ENCODE measurements at regions not wholly inside any gene's neighbourhood (a gene's known extent, or its start where the extent isn't known, plus 50 kb on each side); places are given as distances from the start of the nearest gene placed in this dataset.

GRCh38 chr7:67771846-67772605 is 775.4 kb downstream of the TYW1 start:
- TF ChIP-seq, protein P1, sequence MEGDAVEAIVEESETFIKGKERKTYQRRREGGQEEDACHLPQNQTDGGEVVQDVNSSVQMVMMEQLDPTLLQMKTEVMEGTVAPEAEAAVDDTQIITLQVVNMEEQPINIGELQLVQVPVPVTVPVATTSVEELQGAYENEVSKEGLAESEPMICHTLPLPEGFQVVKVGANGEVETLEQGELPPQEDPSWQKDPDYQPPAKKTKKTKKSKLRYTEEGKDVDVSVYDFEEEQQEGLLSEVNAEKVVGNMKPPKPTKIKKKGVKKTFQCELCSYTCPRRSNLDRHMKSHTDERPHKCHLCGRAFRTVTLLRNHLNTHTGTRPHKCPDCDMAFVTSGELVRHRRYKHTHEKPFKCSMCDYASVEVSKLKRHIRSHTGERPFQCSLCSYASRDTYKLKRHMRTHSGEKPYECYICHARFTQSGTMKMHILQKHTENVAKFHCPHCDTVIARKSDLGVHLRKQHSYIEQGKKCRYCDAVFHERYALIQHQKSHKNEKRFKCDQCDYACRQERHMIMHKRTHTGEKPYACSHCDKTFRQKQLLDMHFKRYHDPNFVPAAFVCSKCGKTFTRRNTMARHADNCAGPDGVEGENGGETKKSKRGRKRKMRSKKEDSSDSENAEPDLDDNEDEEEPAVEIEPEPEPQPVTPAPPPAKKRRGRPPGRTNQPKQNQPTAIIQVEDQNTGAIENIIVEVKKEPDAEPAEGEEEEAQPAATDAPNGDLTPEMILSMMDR (IDR thresholded peaks at IDR 0.05): no peak
- no peak for TF ChIP-seq EP300 (IDR thresholded peaks at IDR 0.05)
